ENCODE measurements at regions not wholly inside any gene's neighbourhood (a gene's known extent, or its start where the extent isn't known, plus 50 kb on each side); places are given as distances from the start of the nearest gene placed in this dataset.

DNA sequence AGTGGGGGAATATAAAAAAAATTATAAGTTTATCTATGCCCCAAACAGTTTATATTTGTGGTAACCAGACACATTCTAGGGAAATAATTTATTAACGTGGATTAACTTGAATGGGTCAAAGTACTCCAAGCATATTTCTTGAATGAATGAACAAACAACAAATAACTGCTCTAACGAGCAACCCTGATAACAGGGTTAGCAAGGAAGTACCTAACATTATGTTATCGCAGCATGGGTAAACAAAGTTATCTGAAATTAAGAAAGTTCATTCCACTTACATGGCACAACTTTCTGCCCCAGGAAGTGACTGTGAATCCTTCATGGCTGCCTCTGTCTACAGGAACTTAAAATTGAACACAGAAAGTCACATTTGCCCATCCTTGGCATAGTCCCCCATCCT, 812.9 kb upstream of the ACVR2A start:
- TF ChIP-seq, protein P1, sequence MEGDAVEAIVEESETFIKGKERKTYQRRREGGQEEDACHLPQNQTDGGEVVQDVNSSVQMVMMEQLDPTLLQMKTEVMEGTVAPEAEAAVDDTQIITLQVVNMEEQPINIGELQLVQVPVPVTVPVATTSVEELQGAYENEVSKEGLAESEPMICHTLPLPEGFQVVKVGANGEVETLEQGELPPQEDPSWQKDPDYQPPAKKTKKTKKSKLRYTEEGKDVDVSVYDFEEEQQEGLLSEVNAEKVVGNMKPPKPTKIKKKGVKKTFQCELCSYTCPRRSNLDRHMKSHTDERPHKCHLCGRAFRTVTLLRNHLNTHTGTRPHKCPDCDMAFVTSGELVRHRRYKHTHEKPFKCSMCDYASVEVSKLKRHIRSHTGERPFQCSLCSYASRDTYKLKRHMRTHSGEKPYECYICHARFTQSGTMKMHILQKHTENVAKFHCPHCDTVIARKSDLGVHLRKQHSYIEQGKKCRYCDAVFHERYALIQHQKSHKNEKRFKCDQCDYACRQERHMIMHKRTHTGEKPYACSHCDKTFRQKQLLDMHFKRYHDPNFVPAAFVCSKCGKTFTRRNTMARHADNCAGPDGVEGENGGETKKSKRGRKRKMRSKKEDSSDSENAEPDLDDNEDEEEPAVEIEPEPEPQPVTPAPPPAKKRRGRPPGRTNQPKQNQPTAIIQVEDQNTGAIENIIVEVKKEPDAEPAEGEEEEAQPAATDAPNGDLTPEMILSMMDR (IDR thresholded peaks at IDR 0.05): no peak
- TF ChIP-seq POLR2A (IDR thresholded peaks at IDR 0.05): no peak

All from Peyer's patch (tissue), 4 donors.